H1 (cell line): ENCODE measurements at regions not wholly inside any gene's neighbourhood (a gene's known extent, or its start where the extent isn't known, plus 50 kb on each side); places are given as distances from the start of the nearest gene placed in this dataset.
A peak's percentile ranks its signal among the peaks of the same experiment; 100 is the strongest.

Experiments used
- CTCF ChIA-PET: fragments of 300-600 bp; sonication (Branson Sonifier 250); formaldehyde crosslinking; loops from one replicate; lab custom pipeline; 2021; ENCODE audit not compliant: partially characterized antibody; lab: Charles Lee
- POLR2A ChIA-PET: fragments of 300-600 bp; sonication (Branson Sonifier 250); formaldehyde crosslinking; loops from one replicate; lab custom pipeline; 2021; ENCODE audit warnings: inconsistent platforms; ENCODE audit not compliant: partially characterized antibody; lab: Charles Lee
- DNase-seq, 2 experiments: peaks; one replicate each; pipeline versions ENCODE4 v3.0.0 to v3.0.0-alpha.2; 2010 to 2022; ENCODE audit warnings: low spot score in 2 of 2, low read depth in 1 of 2, mixed read lengths in 1 of 2
- FAIRE-seq: peaks from 2 replicates; lab custom pipeline; 2011; peaks lifted over from hg19 to GRCh38; lab: Jason Lieb, UNC
- H2AFZ ChIP-seq: 2 replicates; pipeline ENCODE4 v1.8.1; 2012; ENCODE audit warnings: low read length, inconsistent platforms
- H2AK5ac ChIP-seq: 2 replicates; pipeline ENCODE4 v1.6.1; 2013; ENCODE audit warnings: low read depth, low read length
- H2BK120ac ChIP-seq: replicated peaks from 2 replicates; pipeline ENCODE3; 2013; ENCODE audit warnings: low read depth, low read length, inconsistent platforms
- H2BK12ac ChIP-seq: 2 replicates; pipeline ENCODE4 v1.6.1; 2013; ENCODE audit warnings: low read depth, low read length
- H2BK15ac ChIP-seq: 2 replicates; pipeline ENCODE4 v1.6.1; 2013; ENCODE audit warnings: low read length
- H2BK20ac ChIP-seq: 2 replicates; pipeline ENCODE4 v1.6.1; 2013; ENCODE audit warnings: low read length
- H2BK5ac ChIP-seq: 2 replicates; pipeline ENCODE4 v1.6.1; 2013; ENCODE audit warnings: low read depth, low read length
- H3K14ac ChIP-seq: 2 replicates; pipeline ENCODE4 v1.6.1; 2013; ENCODE audit warnings: inconsistent platforms; ENCODE audit not compliant: insufficient read length
- H3K18ac ChIP-seq: 2 replicates; pipeline ENCODE4 v1.6.1; 2013; ENCODE audit warnings: low read length; ENCODE audit errors: extremely low read depth
- H3K23ac ChIP-seq: 2 replicates; pipeline ENCODE4 v1.6.1; 2013; ENCODE audit warnings: inconsistent platforms; ENCODE audit not compliant: insufficient read length
- H3K23me2 ChIP-seq: 2 replicates; pipeline ENCODE4 v1.6.1; 2013; ENCODE audit warnings: low read depth, low read length
- H3K27ac ChIP-seq: 2 replicates; pipeline ENCODE4 v1.6.1; 2011; ENCODE audit warnings: low read depth, low read length, inconsistent platforms
- H3K27me3 ChIP-seq, 4 experiments: replicated peaks in 1 of 4; 1 replicate in 1 of 4; 2 replicates in 3 of 4; pipeline versions ENCODE4 v1.6.1 to v1.8.1; 2011 to 2013; ENCODE audit warnings: low read length in 3 of 4, mild to moderate bottlenecking in 3 of 4, inconsistent platforms in 2 of 4, mixed read lengths in 2 of 4, moderate library complexity in 1 of 4; ENCODE audit not compliant: control insufficient read depth in 3 of 4, insufficient read depth in 3 of 4; ENCODE audit errors: extremely low read depth in 1 of 4
- H3K36me3 ChIP-seq, 4 experiments: 2 replicates each; pipeline versions ENCODE4 v1.6.1 to v1.8.1; 2011 to 2013; ENCODE audit warnings: mild to moderate bottlenecking in 4 of 4, low read length in 3 of 4, moderate library complexity in 2 of 4, control low read depth in 1 of 4, inconsistent platforms in 1 of 4; ENCODE audit not compliant: insufficient read depth in 4 of 4, control insufficient read depth in 2 of 4
- H3K4ac ChIP-seq: replicated peaks from 2 replicates; pipeline ENCODE3; 2013; ENCODE audit warnings: low read length, low read depth, mixed read lengths, inconsistent platforms; ENCODE audit not compliant: insufficient read length
- H3K4me1 ChIP-seq, 4 experiments: replicated peaks in 1 of 4; 1 replicate in 1 of 4; 2 replicates in 3 of 4; pipeline versions ENCODE4 v1.6.1 to v1.8.1; 2011 to 2013; ENCODE audit warnings: low read length in 3 of 4, inconsistent platforms in 2 of 4, mixed read lengths in 1 of 4; ENCODE audit not compliant: insufficient read depth in 4 of 4, control insufficient read depth in 3 of 4
- H3K4me2 ChIP-seq, 2 experiments: 2 replicates each; pipeline versions ENCODE4 v1.6.1 to v1.8.1; 2011 to 2013; ENCODE audit warnings: low read depth in 2 of 2, low read length in 2 of 2, control low read depth in 1 of 2, inconsistent platforms in 1 of 2, mild to moderate bottlenecking in 1 of 2; ENCODE audit not compliant: insufficient read depth in 1 of 2
- H3K4me3 ChIP-seq, 4 experiments: fragments of 200-600, 300-600 bp in 1 of 4; sonication (generic), shearing (Covaris generic), sonication (Bioruptor Twin) in 1 of 4; 2 replicates each; pipeline versions ENCODE4 v1.5.1 to v1.8.1; 2011 to 2016; ENCODE audit warnings: low read length in 4 of 4, low read depth in 3 of 4, control low read depth in 2 of 4, inconsistent platforms in 2 of 4, mild to moderate bottlenecking in 2 of 4, mixed read lengths in 1 of 4, moderate library complexity in 1 of 4; ENCODE audit not compliant: insufficient read depth in 2 of 4; ENCODE audit errors: extremely low read depth in 1 of 4
- H3K56ac ChIP-seq: replicated peaks from 2 replicates; pipeline ENCODE3; 2013; ENCODE audit warnings: low read depth, mild to moderate bottlenecking, mixed read lengths, low read length, inconsistent platforms; ENCODE audit not compliant: insufficient read length
- H3K79me1 ChIP-seq: 2 replicates; pipeline ENCODE4 v1.6.1; 2013; ENCODE audit warnings: low read depth, low read length, control low read depth
- H3K79me2 ChIP-seq, 2 experiments: 2 replicates each; pipeline versions ENCODE4 v1.6.1 to v1.8.1; 2012 to 2013; ENCODE audit warnings: low read length in 2 of 2, mild to moderate bottlenecking in 2 of 2, inconsistent platforms in 1 of 2; ENCODE audit not compliant: insufficient read depth in 2 of 2, control insufficient read depth in 1 of 2
- H3K9ac ChIP-seq, 4 experiments: replicated peaks in 1 of 4; 1 replicate in 1 of 4; 2 replicates in 3 of 4; pipeline versions ENCODE4 v1.6.1 to v1.8.1; 2011 to 2013; ENCODE audit warnings: low read depth in 3 of 4, low read length in 3 of 4, control low read depth in 2 of 4, mild to moderate bottlenecking in 2 of 4, moderate library complexity in 2 of 4, inconsistent platforms in 1 of 4; ENCODE audit errors: extremely low read depth in 1 of 4
- H3K9me3 ChIP-seq, 2 experiments: 2 replicates each; pipeline versions ENCODE4 v1.6.1 to v1.8.1; 2012 to 2013; ENCODE audit warnings: mild to moderate bottlenecking in 2 of 2, moderate library complexity in 2 of 2, control low read depth in 1 of 2, inconsistent platforms in 1 of 2, low read depth in 1 of 2, low read length in 1 of 2, mixed read lengths in 1 of 2; ENCODE audit not compliant: insufficient read depth in 2 of 2
- H4K20me1 ChIP-seq, 2 experiments: replicated peaks in 1 of 2; 2 replicates each; pipeline versions ENCODE3 to v1.8.1; 2011 to 2013; ENCODE audit warnings: inconsistent platforms in 2 of 2, low read length in 2 of 2, mild to moderate bottlenecking in 1 of 2; ENCODE audit not compliant: insufficient read depth in 2 of 2, control insufficient read depth in 1 of 2
- H4K5ac ChIP-seq: 2 replicates; pipeline ENCODE4 v1.6.1; 2013; ENCODE audit warnings: low read length, low read depth, mixed read lengths, inconsistent platforms; ENCODE audit not compliant: insufficient read length
- H4K8ac ChIP-seq: 2 replicates; pipeline ENCODE4 v1.8.0; 2013; ENCODE audit warnings: mild to moderate bottlenecking, moderate library complexity, low read length, inconsistent platforms; ENCODE audit not compliant: insufficient read depth; ENCODE audit errors: extremely low read depth
- H4K91ac ChIP-seq: replicated peaks from 2 replicates; pipeline ENCODE3; 2013; ENCODE audit warnings: low read length, mixed read lengths, inconsistent platforms; ENCODE audit not compliant: insufficient read length
- E2F6 ChIP-seq: IDR thresholded peaks from 2 replicates; pipeline ENCODE4 v1.6.1; 2012; ENCODE audit warnings: inconsistent platforms
- POLR2AphosphoS5 ChIP-seq: IDR thresholded peaks from 2 replicates; pipeline ENCODE4 v1.6.1; 2011; ENCODE audit warnings: low read depth, low read length
- RAD21 ChIP-seq, 2 experiments: IDR thresholded peaks in 1 of 2; conservative IDR thresholded peaks in 1 of 2; 2 replicates each; pipeline ENCODE4 v1.6.1; 2011; ENCODE audit warnings: low read depth in 2 of 2, low read length in 2 of 2, improper control_type of control experiment in 1 of 2, inconsistent platforms in 1 of 2, mild to moderate bottlenecking in 1 of 2, moderate library complexity in 1 of 2
- WGBS, 2 experiments: shearing (Covaris generic) in 1 of 2; methylation state at CpG; one replicate each; pipeline versions ENCODE4 v1.1.6 to v1.1.7; 2013 to 2015; ENCODE audit warnings: low lambda C conversion rate in 2 of 2, mixed read lengths in 2 of 2, inconsistent platforms in 1 of 2, low coverage in 1 of 2, missing lambda C conversion rate in 1 of 2; ENCODE audit not compliant: insufficient replicate concordance in 2 of 2, insufficient coverage in 1 of 2, insufficient read length in 1 of 2; ENCODE audit errors: extremely low coverage in 1 of 2, missing lambda C conversion rate in 1 of 2; 5-methylcytosine and 5-hydroxymethylcytosine counted together
- TF ChIP-seq, protein P1 (sequence below): IDR thresholded peaks from 2 replicates; pipeline ENCODE4 v1.6.1; 2012; ENCODE audit warnings: low read length, inconsistent platforms

- ChIA-PET POLR2A (no interaction called here), CTCF (interaction anchor here (0.6 kb wide), 1 partner anchor 595 kb away, joined by 3 read pairs; no protein-coding TSS in a partner anchor)
- no peak for FAIRE-seq
- no peak overlapping the region for H3K27ac ChIP-seq
- H3K36me3 ChIP-seq, result no peaks in the 10 kb centered on the region
- TF ChIP-seq POLR2AphosphoS5, result no peak
- no peak for TF ChIP-seq RAD21 (IDR thresholded peaks at IDR 0.05 in 1 of 2, conservative IDR thresholded peaks at IDR 0.05 in 1 of 2; ENCODE audit: low read depth in 2 of 2, low read length in 2 of 2)
- TF ChIP-seq, protein P1, sequence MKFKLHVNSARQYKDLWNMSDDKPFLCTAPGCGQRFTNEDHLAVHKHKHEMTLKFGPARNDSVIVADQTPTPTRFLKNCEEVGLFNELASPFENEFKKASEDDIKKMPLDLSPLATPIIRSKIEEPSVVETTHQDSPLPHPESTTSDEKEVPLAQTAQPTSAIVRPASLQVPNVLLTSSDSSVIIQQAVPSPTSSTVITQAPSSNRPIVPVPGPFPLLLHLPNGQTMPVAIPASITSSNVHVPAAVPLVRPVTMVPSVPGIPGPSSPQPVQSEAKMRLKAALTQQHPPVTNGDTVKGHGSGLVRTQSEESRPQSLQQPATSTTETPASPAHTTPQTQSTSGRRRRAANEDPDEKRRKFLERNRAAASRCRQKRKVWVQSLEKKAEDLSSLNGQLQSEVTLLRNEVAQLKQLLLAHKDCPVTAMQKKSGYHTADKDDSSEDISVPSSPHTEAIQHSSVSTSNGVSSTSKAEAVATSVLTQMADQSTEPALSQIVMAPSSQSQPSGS, result no peak
- TF ChIP-seq E2F6, result peak; percentile 48; the same call in 1 of the 2 replicates
- no peak overlapping the region for H3K4me2 ChIP-seq
- no peak overlapping the region for H3K23ac ChIP-seq
- H4K91ac ChIP-seq, result no peak overlapping the region
- H4K5ac ChIP-seq, result no peak overlapping the region
- DNase-seq, result no peak
- H3K79me2 ChIP-seq, result no peaks in the 10 kb centered on the region
- no peak overlapping the region for H2BK5ac ChIP-seq
- no peak overlapping the region for H3K18ac ChIP-seq
- H2BK20ac ChIP-seq, result no peak overlapping the region
- no peaks in the 10 kb centered on the region for H3K4me1 ChIP-seq
- WGBS, 2 experiments, result 90% methylated on average over 7 of the region's 7 CpGs; no CpG with 5 or more reads in 1 of the 2 experiments
- no peaks in the 10 kb centered on the region for H3K9me3 ChIP-seq
- H3K4ac ChIP-seq, result no peak overlapping the region
- no peak overlapping the region for H4K8ac ChIP-seq
- no peak overlapping the region for H2BK15ac ChIP-seq
- no peak overlapping the region for H3K56ac ChIP-seq
- H3K79me1 ChIP-seq, result no peaks in the 10 kb centered on the region
- no peaks in the 10 kb centered on the region for H3K27me3 ChIP-seq
- H2AK5ac ChIP-seq, result no peak overlapping the region
- H3K4me3 ChIP-seq, result no peak overlapping the region
- H4K20me1 ChIP-seq, result no peaks in the 10 kb centered on the region
- H2BK12ac ChIP-seq, result no peak overlapping the region
- H3K23me2 ChIP-seq, result no peaks in the 10 kb centered on the region
- no peak overlapping the region for H2BK120ac ChIP-seq
- H3K9ac ChIP-seq, result no peak overlapping the region
- H2AFZ ChIP-seq, result no peak overlapping the region
- H3K14ac ChIP-seq, result no peak overlapping the region
Measured at GRCh38 chr13:33728271-33729037, 89.5 kb upstream of the RFC3 start.
